SK-N-SH treated with all-trans-retinoic acid at 6 μM for 48 hours (cell line): ENCODE measurements at regions not wholly inside any gene's neighbourhood (a gene's known extent, or its start where the extent isn't known, plus 50 kb on each side); places are given as distances from the start of the nearest gene placed in this dataset.

Source experiments
- ATAC-seq: fragments of 200-7000 bp; cut with Tn5 transposase; 3 replicates; pipeline ENCODE4 v1.9.1; 2020; ENCODE audit warnings: mild to moderate bottlenecking, moderate library complexity
- BACH2 ChIP-seq: fragments of 250-450 bp; sonication (Bioruptor Pico); IDR thresholded peaks from 2 replicates; pipeline ENCODE4 v1.9.0; 2021; ENCODE audit warnings: mild to moderate bottlenecking, borderline replicate concordance
- CREB5 ChIP-seq: fragments of 250-450 bp; sonication (Bioruptor Pico); IDR thresholded peaks from 2 replicates; pipeline ENCODE4 v1.5.1; 2020; ENCODE audit warnings: low read depth, mild to moderate bottlenecking, moderate library complexity
- CSRNP3 ChIP-seq: fragments of 250-450 bp; sonication (Bioruptor Pico); IDR thresholded peaks from 2 replicates; pipeline ENCODE4 v1.5.1; 2021; ENCODE audit warnings: mild to moderate bottlenecking, moderate library complexity
- ESRRG ChIP-seq: fragments of 250-450 bp; sonication (Bioruptor Pico); IDR thresholded peaks from 2 replicates; pipeline ENCODE4 v1.6.1; 2021; ENCODE audit warnings: mild to moderate bottlenecking
- GLIS3 ChIP-seq: fragments of 250-450 bp; sonication (Bioruptor Pico); IDR thresholded peaks from 2 replicates; pipeline ENCODE4 v1.5.0; 2020; ENCODE audit warnings: mild to moderate bottlenecking, moderate library complexity
- OSR1 ChIP-seq: fragments of 250-450 bp; sonication (Bioruptor Pico); IDR thresholded peaks from 2 replicates; pipeline ENCODE4 v1.8.0; 2022; ENCODE audit warnings: moderate library complexity, mild to moderate bottlenecking, inconsistent platforms
- PPARA ChIP-seq: fragments of 250-450 bp; sonication (Bioruptor Pico); IDR thresholded peaks from 2 replicates; pipeline ENCODE4 v1.5.0; 2020; ENCODE audit warnings: mild to moderate bottlenecking, borderline replicate concordance
- RARB ChIP-seq: fragments of 250-450 bp; sonication (Bioruptor Pico); IDR thresholded peaks from 2 replicates; pipeline ENCODE4 v1.8.0; 2021; ENCODE audit warnings: mild to moderate bottlenecking, moderate library complexity
- SNAI2 ChIP-seq: fragments of 250-450 bp; sonication (Bioruptor Pico); IDR thresholded peaks from 2 replicates; pipeline ENCODE4 v1.5.0; 2020; ENCODE audit warnings: mild to moderate bottlenecking, moderate library complexity
- TCF4 ChIP-seq: fragments of 250-450 bp; sonication (Bioruptor Pico); IDR thresholded peaks from 2 replicates; pipeline ENCODE4 v1.8.0; 2021; ENCODE audit warnings: mild to moderate bottlenecking, moderate library complexity, borderline replicate concordance
- TOX ChIP-seq: fragments of 250-450 bp; sonication (Bioruptor Pico); IDR thresholded peaks from 2 replicates; pipeline ENCODE4 v1.8.0; 2021; ENCODE audit warnings: mild to moderate bottlenecking, moderate library complexity, borderline replicate concordance
- TSHZ2 ChIP-seq: fragments of 250-450 bp; sonication (Bioruptor Pico); IDR thresholded peaks from 2 replicates; pipeline ENCODE4 v1.5.0; 2020; ENCODE audit warnings: mild to moderate bottlenecking, moderate library complexity
- ZC3H10 ChIP-seq: fragments of 250-450 bp; sonication (Bioruptor Pico); IDR thresholded peaks from 2 replicates; pipeline ENCODE4 v1.5.1; 2021; ENCODE audit warnings: mild to moderate bottlenecking, moderate library complexity
- ZFP30 ChIP-seq: fragments of 450-650 bp; formaldehyde crosslinking; IDR thresholded peaks from 2 replicates; pipeline ENCODE4 v1.5.0; 2022; ENCODE audit warnings: mild to moderate bottlenecking, moderate library complexity
- ZNF565 ChIP-seq: fragments of 450-650 bp; formaldehyde crosslinking; conservative IDR thresholded peaks from 2 replicates; pipeline ENCODE4 v1.5.0; 2020; ENCODE audit warnings: low read depth, mild to moderate bottlenecking, moderate library complexity
- ZNF70 ChIP-seq: fragments of 450-650 bp; formaldehyde crosslinking; IDR thresholded peaks from 2 replicates; pipeline ENCODE4 v1.5.0; 2020; ENCODE audit warnings: mild to moderate bottlenecking, moderate library complexity
- ZNF8 ChIP-seq: fragments of 450-650 bp; formaldehyde crosslinking; IDR thresholded peaks from 2 replicates; pipeline ENCODE4 v1.5.0; 2020; ENCODE audit warnings: mild to moderate bottlenecking, moderate library complexity
- TF ChIP-seq, protein P1 (sequence below): fragments of 250-450 bp; sonication (Bioruptor Pico); IDR thresholded peaks from 2 replicates; pipeline ENCODE4 v1.8.0; 2020; ENCODE audit warnings: mild to moderate bottlenecking, moderate library complexity, borderline replicate concordance
- TF ChIP-seq, protein P2 (sequence below): fragments of 250-450 bp; sonication (Bioruptor Pico); IDR thresholded peaks from 2 replicates; pipeline ENCODE4 v1.8.0; 2021; ENCODE audit warnings: low read depth, mild to moderate bottlenecking, moderate library complexity, borderline replicate concordance

- TF ChIP-seq PPARA (CRISPR knock-in tag) (no peak), ZNF8 (no peak), CREB5 (no peak), CSRNP3 (CRISPR knock-in tag) (no peak), ESRRG (CRISPR knock-in tag) (no peak), ZNF70 (no peak), BACH2 (no peak), SNAI2 (CRISPR knock-in tag) (no peak), GLIS3 (CRISPR knock-in tag) (no peak), TSHZ2 (CRISPR knock-in tag) (no peak), OSR1 (CRISPR knock-in tag) (no peak), TOX (CRISPR knock-in tag) (no peak), TCF4 (CRISPR knock-in tag) (no peak)
- TF ChIP-seq, protein P1, sequence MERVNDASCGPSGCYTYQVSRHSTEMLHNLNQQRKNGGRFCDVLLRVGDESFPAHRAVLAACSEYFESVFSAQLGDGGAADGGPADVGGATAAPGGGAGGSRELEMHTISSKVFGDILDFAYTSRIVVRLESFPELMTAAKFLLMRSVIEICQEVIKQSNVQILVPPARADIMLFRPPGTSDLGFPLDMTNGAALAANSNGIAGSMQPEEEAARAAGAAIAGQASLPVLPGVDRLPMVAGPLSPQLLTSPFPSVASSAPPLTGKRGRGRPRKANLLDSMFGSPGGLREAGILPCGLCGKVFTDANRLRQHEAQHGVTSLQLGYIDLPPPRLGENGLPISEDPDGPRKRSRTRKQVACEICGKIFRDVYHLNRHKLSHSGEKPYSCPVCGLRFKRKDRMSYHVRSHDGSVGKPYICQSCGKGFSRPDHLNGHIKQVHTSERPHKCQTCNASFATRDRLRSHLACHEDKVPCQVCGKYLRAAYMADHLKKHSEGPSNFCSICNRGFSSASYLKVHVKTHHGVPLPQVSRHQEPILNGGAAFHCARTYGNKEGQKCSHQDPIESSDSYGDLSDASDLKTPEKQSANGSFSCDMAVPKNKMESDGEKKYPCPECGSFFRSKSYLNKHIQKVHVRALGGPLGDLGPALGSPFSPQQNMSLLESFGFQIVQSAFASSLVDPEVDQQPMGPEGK (CRISPR knock-in tag): no peak
- TF ChIP-seq, protein P2, sequence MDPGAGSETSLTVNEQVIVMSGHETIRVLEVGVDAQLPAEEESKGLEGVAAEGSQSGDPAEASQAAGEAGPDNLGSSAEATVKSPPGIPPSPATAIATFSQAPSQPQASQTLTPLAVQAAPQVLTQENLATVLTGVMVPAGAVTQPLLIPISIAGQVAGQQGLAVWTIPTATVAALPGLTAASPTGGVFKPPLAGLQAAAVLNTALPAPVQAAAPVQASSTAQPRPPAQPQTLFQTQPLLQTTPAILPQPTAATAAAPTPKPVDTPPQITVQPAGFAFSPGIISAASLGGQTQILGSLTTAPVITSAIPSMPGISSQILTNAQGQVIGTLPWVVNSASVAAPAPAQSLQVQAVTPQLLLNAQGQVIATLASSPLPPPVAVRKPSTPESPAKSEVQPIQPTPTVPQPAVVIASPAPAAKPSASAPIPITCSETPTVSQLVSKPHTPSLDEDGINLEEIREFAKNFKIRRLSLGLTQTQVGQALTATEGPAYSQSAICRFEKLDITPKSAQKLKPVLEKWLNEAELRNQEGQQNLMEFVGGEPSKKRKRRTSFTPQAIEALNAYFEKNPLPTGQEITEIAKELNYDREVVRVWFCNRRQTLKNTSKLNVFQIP (CRISPR knock-in tag): no peak
- ATAC-seq: no peak
Measured at GRCh38 chr10:108574233-108574632, 1349.1 kb downstream of the XPNPEP1 start.

GRCh38 chr10:108568824-108569223 lies 1354.5 kb downstream of the XPNPEP1 start:
- TF ChIP-seq ESRRG (CRISPR knock-in tag) (no peak), TSHZ2 (CRISPR knock-in tag) (no peak), ZFP30 (CRISPR knock-in tag) (no peak), ZNF565 (CRISPR knock-in tag) (no peak), GLIS3 (CRISPR knock-in tag) (no peak), RARB (no peak), SNAI2 (CRISPR knock-in tag) (no peak), ZC3H10 (no peak)
- TF ChIP-seq, all 23 proteins: peak for 0
- ATAC-seq: no peak
